ENCODE measurements at regions not wholly inside any gene's neighbourhood (a gene's known extent, or its start where the extent isn't known, plus 50 kb on each side); places are given as distances from the start of the nearest gene placed in this dataset.
A peak's percentile ranks its signal among the peaks of the same experiment; 100 is the strongest.

- intact Hi-C loops (cut with micrococcal nuclease) = no loop called here
- Mint-ChIP-seq H3K4me1 (ENCODE audit: insufficient read depth, unreplicated experiment) (peaks cover 18% of the 10 kb centered on the region), H3K4me3 (ENCODE audit: unreplicated experiment) (no peak overlapping the region), H3K36me3 (ENCODE audit: insufficient read depth, unreplicated experiment) (peaks cover 4% of the 10 kb centered on the region), H3K9me3 (ENCODE audit: unreplicated experiment) (no peaks in the 10 kb centered on the region), H3K27me3 (ENCODE audit: insufficient read depth, unreplicated experiment) (no peaks in the 10 kb centered on the region), H3K27ac (ENCODE audit: low read depth, unreplicated experiment) (no peak overlapping the region)
- POLR2A ChIA-PET = no interaction called here
- TF ChIP-seq CTCF (IDR thresholded peaks at IDR 0.05; ENCODE audit: unreplicated experiment) = no peak
- DNase-seq (ENCODE audit: unreplicated experiment) = no peak
- CTCF ChIA-PET = interaction anchor here (1.2 kb wide), 1 partner anchor 9 kb away, joined by 3 read pairs; no protein-coding TSS in a partner anchor
- BruUV-seq (replicated peaks) = no TSS peak
These were observed 1282.2 kb upstream of the ZEB2 start for GRCh38 chr2:145802133-145802532.

GRCh38 chr2:145801210-145801609 is 1281.3 kb upstream of the ZEB2 start:
- no peaks in the 10 kb centered on the region for H3K9me3 Mint-ChIP-seq (ENCODE audit: unreplicated experiment)
- no peak overlapping the region for H3K4me3 Mint-ChIP-seq (ENCODE audit: unreplicated experiment)
- ChIA-PET POLR2A (interaction anchor here (0.7 kb wide), 1 partner anchor 1324 kb away, joined by 3 read pairs; no protein-coding TSS in a partner anchor), CTCF (no interaction called here)
- H3K27ac Mint-ChIP-seq (ENCODE audit: low read depth, unreplicated experiment) = no peak overlapping the region
- H3K27me3 Mint-ChIP-seq (ENCODE audit: insufficient read depth, unreplicated experiment) = no peaks in the 10 kb centered on the region
- no peak for TF ChIP-seq CTCF (IDR thresholded peaks at IDR 0.05; ENCODE audit: unreplicated experiment)
- BruUV-seq (replicated peaks) = no TSS peak
- H3K36me3 Mint-ChIP-seq (ENCODE audit: insufficient read depth, unreplicated experiment) = peaks cover 4% of the 10 kb centered on the region
- peaks cover 18% of the 10 kb centered on the region for H3K4me1 Mint-ChIP-seq (ENCODE audit: insufficient read depth, unreplicated experiment)
- no peak for DNase-seq (ENCODE audit: unreplicated experiment)
- intact Hi-C loops (cut with micrococcal nuclease) = no loop called here

- no peak for TF ChIP-seq CTCF (IDR thresholded peaks at IDR 0.05; ENCODE audit: unreplicated experiment)
- no peak overlapping the region for H3K4me3 Mint-ChIP-seq (ENCODE audit: unreplicated experiment)
- peaks cover 18% of the 10 kb centered on the region for H3K4me1 Mint-ChIP-seq (ENCODE audit: insufficient read depth, unreplicated experiment)
- H3K27ac Mint-ChIP-seq (ENCODE audit: low read depth, unreplicated experiment) = no peak overlapping the region
- ChIA-PET POLR2A (interaction anchor here (0.7 kb wide), 1 partner anchor 1323 kb away, joined by 3 read pairs; no protein-coding TSS in a partner anchor), CTCF (interaction anchor here (1.0 kb wide), 1 partner anchor 467 kb away, joined by 3 read pairs; no protein-coding TSS in a partner anchor)
- no TSS peak for BruUV-seq (replicated peaks)
- DNase-seq (ENCODE audit: unreplicated experiment) = peak; percentile 90
- H3K36me3 Mint-ChIP-seq (ENCODE audit: insufficient read depth, unreplicated experiment) = peaks cover 4% of the 10 kb centered on the region
- H3K27me3 Mint-ChIP-seq (ENCODE audit: insufficient read depth, unreplicated experiment) = no peaks in the 10 kb centered on the region
- H3K9me3 Mint-ChIP-seq (ENCODE audit: unreplicated experiment) = no peaks in the 10 kb centered on the region
- intact Hi-C loops (cut with micrococcal nuclease) = no loop called here
These were observed 1280.5 kb upstream of the ZEB2 start for GRCh38 chr2:145800151-145801091.

- no TSS peak for BruUV-seq (replicated peaks)
- intact Hi-C loops (cut with micrococcal nuclease) = no loop called here
- peaks cover 4% of the 10 kb centered on the region for H3K36me3 Mint-ChIP-seq (ENCODE audit: insufficient read depth, unreplicated experiment)
- H3K27me3 Mint-ChIP-seq (ENCODE audit: insufficient read depth, unreplicated experiment) = no peaks in the 10 kb centered on the region
- no peaks in the 10 kb centered on the region for H3K9me3 Mint-ChIP-seq (ENCODE audit: unreplicated experiment)
- no peak for DNase-seq (ENCODE audit: unreplicated experiment)
- ChIA-PET POLR2A (no interaction called here), CTCF (interaction anchor here (1.0 to 1.5 kb wide), 2 partner anchors 34 to 467 kb away, joined by 3 read pairs; no protein-coding TSS in a partner anchor)
- H3K4me3 Mint-ChIP-seq (ENCODE audit: unreplicated experiment) = no peak overlapping the region
- no peak overlapping the region for H3K27ac Mint-ChIP-seq (ENCODE audit: low read depth, unreplicated experiment)
- peaks cover 18% of the 10 kb centered on the region for H3K4me1 Mint-ChIP-seq (ENCODE audit: insufficient read depth, unreplicated experiment)
- TF ChIP-seq CTCF (IDR thresholded peaks at IDR 0.05; ENCODE audit: unreplicated experiment) = no peak
These were observed 1279.7 kb upstream of the ZEB2 start for GRCh38 chr2:145799595-145800108.

All from MCF 10A (cell line).